OCI-LY7 (cell line): ENCODE measurements at regions not wholly inside any gene's neighbourhood (a gene's known extent, or its start where the extent isn't known, plus 50 kb on each side); places are given as distances from the start of the nearest gene placed in this dataset.

ENCODE experiments used
- EZH2phosphoT487 ChIP-seq: fragments of 200-600 bp; sonication (generic); IDR thresholded peaks from 2 replicates; pipeline ENCODE4 v1.6.1; 2018; ENCODE audit warnings: low read depth, borderline replicate concordance, mild to moderate bottlenecking, mixed run types, antibody characterized with exemption, low read length, moderate library complexity, mixed read lengths
- TF ChIP-seq, protein P1 (sequence below): fragments of 200-600 bp; sonication (generic); conservative IDR thresholded peaks from 2 replicates; pipeline ENCODE4 v1.5.1; 2014; ENCODE audit warnings: mild to moderate bottlenecking, antibody characterized with exemption, low read length, moderate library complexity, mixed read lengths

DNA sequence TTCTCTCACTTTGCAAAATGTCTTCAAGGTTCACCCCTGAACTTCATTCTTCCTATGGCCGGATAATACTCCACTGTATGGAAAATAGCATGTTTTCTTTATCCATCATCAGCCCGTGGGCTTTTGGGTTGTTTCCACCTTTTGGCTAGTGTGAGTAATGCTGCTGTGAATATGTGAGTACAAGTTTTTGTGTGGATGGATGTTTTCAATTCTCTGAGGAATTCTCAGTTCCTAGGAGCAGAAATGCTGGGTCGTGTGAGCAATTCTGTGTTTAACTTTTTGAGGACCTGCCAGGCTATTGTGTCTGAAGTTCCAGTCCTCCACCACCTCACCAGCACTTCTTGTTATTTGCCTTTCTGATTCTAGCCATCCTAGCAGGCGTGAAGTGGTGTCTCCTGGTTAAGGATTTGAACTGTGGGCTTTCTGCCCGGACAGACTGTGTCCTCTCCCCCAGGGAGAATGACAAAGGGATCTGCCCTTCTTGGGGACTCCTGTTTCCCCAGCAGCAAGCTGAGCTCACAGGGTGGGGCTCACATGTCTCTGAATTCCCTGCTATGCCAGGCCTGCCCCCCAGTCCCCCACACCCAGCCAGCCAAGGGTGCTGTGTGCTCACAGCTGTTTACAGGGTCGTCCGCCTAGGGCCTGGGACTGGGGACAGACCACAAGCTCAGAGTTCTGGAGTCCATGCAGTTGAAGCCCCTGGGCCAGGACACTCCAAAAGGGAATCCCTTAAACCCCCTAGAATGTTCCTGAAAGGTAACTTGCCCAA, 92.2 kb upstream of the CIBAR2 start:
- TF ChIP-seq, protein P1, sequence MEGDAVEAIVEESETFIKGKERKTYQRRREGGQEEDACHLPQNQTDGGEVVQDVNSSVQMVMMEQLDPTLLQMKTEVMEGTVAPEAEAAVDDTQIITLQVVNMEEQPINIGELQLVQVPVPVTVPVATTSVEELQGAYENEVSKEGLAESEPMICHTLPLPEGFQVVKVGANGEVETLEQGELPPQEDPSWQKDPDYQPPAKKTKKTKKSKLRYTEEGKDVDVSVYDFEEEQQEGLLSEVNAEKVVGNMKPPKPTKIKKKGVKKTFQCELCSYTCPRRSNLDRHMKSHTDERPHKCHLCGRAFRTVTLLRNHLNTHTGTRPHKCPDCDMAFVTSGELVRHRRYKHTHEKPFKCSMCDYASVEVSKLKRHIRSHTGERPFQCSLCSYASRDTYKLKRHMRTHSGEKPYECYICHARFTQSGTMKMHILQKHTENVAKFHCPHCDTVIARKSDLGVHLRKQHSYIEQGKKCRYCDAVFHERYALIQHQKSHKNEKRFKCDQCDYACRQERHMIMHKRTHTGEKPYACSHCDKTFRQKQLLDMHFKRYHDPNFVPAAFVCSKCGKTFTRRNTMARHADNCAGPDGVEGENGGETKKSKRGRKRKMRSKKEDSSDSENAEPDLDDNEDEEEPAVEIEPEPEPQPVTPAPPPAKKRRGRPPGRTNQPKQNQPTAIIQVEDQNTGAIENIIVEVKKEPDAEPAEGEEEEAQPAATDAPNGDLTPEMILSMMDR = no peak
- no peak for TF ChIP-seq EZH2phosphoT487
